ENCODE measurements at regions not wholly inside any gene's neighbourhood (a gene's known extent, or its start where the extent isn't known, plus 50 kb on each side); places are given as distances from the start of the nearest gene placed in this dataset.

DNA sequence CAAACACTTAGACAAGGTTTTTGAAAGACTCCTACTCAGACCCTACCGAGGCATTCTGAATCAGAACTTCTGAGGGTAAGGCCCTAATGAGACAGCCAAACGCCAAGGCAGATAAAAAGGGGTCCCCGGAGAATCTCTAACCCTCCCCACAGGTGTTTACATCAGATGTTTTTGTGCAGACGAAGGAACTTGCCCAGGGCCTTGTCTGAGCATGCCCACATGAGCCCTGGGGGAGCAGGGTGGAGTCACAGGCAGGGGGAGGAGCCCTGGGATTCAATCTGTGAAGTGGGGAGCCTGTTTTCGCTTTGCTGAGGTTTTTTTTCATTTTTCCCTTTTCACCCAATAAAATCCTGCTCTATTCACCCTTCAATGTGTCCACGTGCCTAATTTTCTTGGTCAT is 61.6 kb upstream of the MED4 start:
- Histone ChIP-seq H3K4me1 (ENCODE audit: control insufficient read depth in 1 of 2, insufficient read depth in 2 of 2, low read depth in 1 of 2, low read length in 1 of 2) (peaks cover 0 to 13% of the 10 kb centered on the region in 2 experiments; a peak in 2 of 4 replicates), H3K4me2 (no peak overlapping the region), H3K27ac (ENCODE audit: low read depth in 2 of 2, low read length in 1 of 2) (no peak overlapping the region), H3F3A (replicated peaks; ENCODE audit: insufficient read depth) (no peaks in the 10 kb centered on the region), H3K9me2 (no peaks in the 10 kb centered on the region), H3K4me3 (ENCODE audit: low read depth in 2 of 2, low read length in 1 of 2) (no peak overlapping the region), H4K20me1 (ENCODE audit: insufficient read depth) (no peaks in the 10 kb centered on the region), H3K79me2 (ENCODE audit: insufficient read depth) (no peaks in the 10 kb centered on the region), H3K9ac (no peak overlapping the region), H3K36me3 (replicated peaks in 1 of 2; ENCODE audit: control insufficient read depth in 1 of 2, insufficient read depth in 2 of 2, low read length in 1 of 2) (no peaks in the 10 kb centered on the region), H3K27me3 (ENCODE audit: insufficient read depth) (no peaks in the 10 kb centered on the region), H2AFZ (ENCODE audit: low read depth) (peak overlapping the region; percentile 49; the same call in 1 of the 2 replicates), H3K9me3 (no peaks in the 10 kb centered on the region)
- WGBS (ENCODE audit: low lambda C conversion rate), result 97% methylated on average over 4 of the region's 6 CpGs
- POLR2A ChIA-PET, result no interaction called here
- TF ChIP-seq, protein P1, sequence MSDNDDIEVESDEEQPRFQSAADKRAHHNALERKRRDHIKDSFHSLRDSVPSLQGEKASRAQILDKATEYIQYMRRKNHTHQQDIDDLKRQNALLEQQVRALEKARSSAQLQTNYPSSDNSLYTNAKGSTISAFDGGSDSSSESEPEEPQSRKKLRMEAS (IDR thresholded peaks at IDR 0.05; ENCODE audit: low read depth), result no peak
- TF ChIP-seq TAF1 (IDR thresholded peaks at IDR 0.05; ENCODE audit: borderline replicate concordance, low read depth, low read length) (no peak), USF1 (IDR thresholded peaks at IDR 0.05; ENCODE audit: borderline replicate concordance, low read depth) (no peak), EP300 (IDR thresholded peaks at IDR 0.05; ENCODE audit: borderline replicate concordance in 1 of 2, low read depth in 1 of 2, low read length in 1 of 2) (no peak), EZH2phosphoT487 (IDR thresholded peaks at IDR 0.05; ENCODE audit: borderline replicate concordance, low read depth) (no peak), ZBTB33 (IDR thresholded peaks at IDR 0.05; ENCODE audit: borderline replicate concordance, low read depth) (no peak), GABPA (IDR thresholded peaks at IDR 0.05; ENCODE audit: low read depth) (no peak), MEF2A (IDR thresholded peaks at IDR 0.05; ENCODE audit: borderline replicate concordance, low read depth) (no peak), YY1 (IDR thresholded peaks at IDR 0.05; ENCODE audit: low read depth) (no peak), SMC3 (IDR thresholded peaks at IDR 0.05; ENCODE audit: low read depth, low read length) (no peak), RFX5 (IDR thresholded peaks at IDR 0.05; ENCODE audit: low read length) (no peak), RAD21 (IDR thresholded peaks at IDR 0.05; ENCODE audit: low read length) (no peak)
- DNase-seq, result no peak
- CTCF ChIA-PET, result interaction anchor here (0.6 kb wide), 1 partner anchor 29 kb away, joined by 3 read pairs; no protein-coding TSS in a partner anchor

DNA sequence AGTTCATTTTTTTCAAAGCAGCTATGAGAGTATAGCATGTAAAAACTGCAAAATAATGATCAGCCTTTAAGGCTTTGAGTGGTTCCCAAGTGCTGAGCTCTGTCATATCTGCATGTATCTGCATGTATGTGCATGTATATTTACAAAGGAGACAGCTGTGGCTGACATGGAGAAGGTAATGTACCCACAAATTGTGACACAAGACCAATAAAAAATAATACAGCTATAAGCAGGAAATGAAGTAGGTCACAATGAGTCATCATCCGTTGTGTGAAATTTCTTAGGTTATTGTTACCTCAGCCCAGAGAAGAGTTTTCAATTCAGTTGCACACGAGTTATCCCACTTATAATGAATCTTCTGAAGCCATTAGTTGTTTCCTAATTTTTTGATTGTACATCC is 60.9 kb upstream of the MED4 start:
- Histone ChIP-seq H2AFZ (ENCODE audit: low read depth) (peak overlapping the region; percentile 49; the same call in 1 of the 2 replicates), H3K27ac (ENCODE audit: low read depth in 2 of 2, low read length in 1 of 2) (no peak overlapping the region), H3F3A (replicated peaks; ENCODE audit: insufficient read depth) (no peaks in the 10 kb centered on the region), H3K36me3 (replicated peaks in 1 of 2; ENCODE audit: control insufficient read depth in 1 of 2, insufficient read depth in 2 of 2, low read length in 1 of 2) (no peaks in the 10 kb centered on the region), H3K9me3 (no peaks in the 10 kb centered on the region), H3K79me2 (ENCODE audit: insufficient read depth) (no peaks in the 10 kb centered on the region), H3K4me1 (ENCODE audit: control insufficient read depth in 1 of 2, insufficient read depth in 2 of 2, low read depth in 1 of 2, low read length in 1 of 2) (peaks cover 0 to 11% of the 10 kb centered on the region in 2 experiments; a peak in 2 of 4 replicates), H3K9me2 (no peaks in the 10 kb centered on the region), H4K20me1 (ENCODE audit: insufficient read depth) (no peaks in the 10 kb centered on the region), H3K4me2 (no peak overlapping the region), H3K27me3 (ENCODE audit: insufficient read depth) (no peaks in the 10 kb centered on the region), H3K9ac (no peak overlapping the region), H3K4me3 (ENCODE audit: low read depth in 2 of 2, low read length in 1 of 2) (no peak overlapping the region)
- no peak for DNase-seq
- WGBS (ENCODE audit: low lambda C conversion rate), result 54% methylated on average over 2 of the region's 2 CpGs
- 0 out of 2 replicates have a peak, but pooled peaks have one; percentile 11 for TF ChIP-seq FOSL2 (IDR thresholded peaks at IDR 0.05; ENCODE audit: borderline replicate concordance, low read depth)
- no peak for TF ChIP-seq FOXM1 (IDR thresholded peaks at IDR 0.05; ENCODE audit: low read depth)
- ChIA-PET CTCF (interaction anchor here (0.6 to 1.7 kb wide), 2 partner anchors 613 to 734 kb away, joined by 3 to 4 read pairs; no protein-coding TSS in a partner anchor), POLR2A (no interaction called here)
